ENCODE measurements at regions not wholly inside any gene's neighbourhood (a gene's known extent, or its start where the extent isn't known, plus 50 kb on each side); places are given as distances from the start of the nearest gene placed in this dataset.

DNA sequence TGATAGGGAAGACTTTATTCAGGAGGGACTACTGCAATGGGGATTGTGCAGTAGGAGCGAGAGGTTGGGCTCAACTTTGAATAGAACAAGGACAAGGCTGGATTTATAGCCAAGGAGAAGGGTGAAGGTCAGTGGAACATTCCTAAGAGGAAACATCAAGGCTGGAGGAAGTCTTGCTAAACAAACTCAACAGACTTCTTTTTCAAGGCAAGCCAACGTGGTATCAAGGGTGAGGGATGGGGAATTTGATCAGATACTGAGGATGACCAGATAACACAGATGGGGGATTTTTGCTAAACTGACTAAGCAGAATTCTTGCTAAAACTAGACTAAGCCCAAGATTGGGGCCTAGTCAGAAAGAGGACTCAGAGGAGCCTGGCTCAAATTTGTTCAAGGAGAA is 107.3 kb downstream of the DUSP10 start:
- Histone ChIP-seq H3K27ac (ENCODE audit: low read depth, low read length) (no peak overlapping the region), H3K9ac (ENCODE audit: low read length) (no peak overlapping the region), H3K79me2 (ENCODE audit: insufficient read depth, low read length) (no peaks in the 10 kb centered on the region), H3K27me3 (ENCODE audit: insufficient read depth, low read length) (no peaks in the 10 kb centered on the region), H3K4me1 (ENCODE audit: insufficient read depth, low read length) (no peaks in the 10 kb centered on the region), H3K4me3 (ENCODE audit: insufficient read depth, low read depth, low read length) (no peak overlapping the region), H4K20me1 (ENCODE audit: insufficient read depth, low read length) (no peaks in the 10 kb centered on the region), H3K9me3 (ENCODE audit: insufficient read depth, low read depth, low read length) (no peaks in the 10 kb centered on the region), H2AFZ (ENCODE audit: low read depth, low read length) (no peak overlapping the region), H3K4me2 (ENCODE audit: low read length) (no peak overlapping the region), H3K36me3 (ENCODE audit: insufficient read depth, low read length) (no peaks in the 10 kb centered on the region)
- Mint-ChIP-seq H3K36me3 (ENCODE audit: low read depth, unreplicated experiment) (no peaks in the 10 kb centered on the region), H3K27me3 (ENCODE audit: low read depth, unreplicated experiment) (peaks cover 4% of the 10 kb centered on the region), H3K9me3 (ENCODE audit: unreplicated experiment) (no peaks in the 10 kb centered on the region), H3K4me3 (ENCODE audit: unreplicated experiment) (no peak overlapping the region), H3K27ac (ENCODE audit: unreplicated experiment) (no peak overlapping the region), H3K4me1 (ENCODE audit: low read depth, unreplicated experiment) (peaks cover 3% of the 10 kb centered on the region)
- TF ChIP-seq, protein P1, sequence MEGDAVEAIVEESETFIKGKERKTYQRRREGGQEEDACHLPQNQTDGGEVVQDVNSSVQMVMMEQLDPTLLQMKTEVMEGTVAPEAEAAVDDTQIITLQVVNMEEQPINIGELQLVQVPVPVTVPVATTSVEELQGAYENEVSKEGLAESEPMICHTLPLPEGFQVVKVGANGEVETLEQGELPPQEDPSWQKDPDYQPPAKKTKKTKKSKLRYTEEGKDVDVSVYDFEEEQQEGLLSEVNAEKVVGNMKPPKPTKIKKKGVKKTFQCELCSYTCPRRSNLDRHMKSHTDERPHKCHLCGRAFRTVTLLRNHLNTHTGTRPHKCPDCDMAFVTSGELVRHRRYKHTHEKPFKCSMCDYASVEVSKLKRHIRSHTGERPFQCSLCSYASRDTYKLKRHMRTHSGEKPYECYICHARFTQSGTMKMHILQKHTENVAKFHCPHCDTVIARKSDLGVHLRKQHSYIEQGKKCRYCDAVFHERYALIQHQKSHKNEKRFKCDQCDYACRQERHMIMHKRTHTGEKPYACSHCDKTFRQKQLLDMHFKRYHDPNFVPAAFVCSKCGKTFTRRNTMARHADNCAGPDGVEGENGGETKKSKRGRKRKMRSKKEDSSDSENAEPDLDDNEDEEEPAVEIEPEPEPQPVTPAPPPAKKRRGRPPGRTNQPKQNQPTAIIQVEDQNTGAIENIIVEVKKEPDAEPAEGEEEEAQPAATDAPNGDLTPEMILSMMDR (IDR thresholded peaks at IDR 0.05; ENCODE audit: insufficient read depth, low read depth, low read length), result no peak
- TF ChIP-seq EZH2 (IDR thresholded peaks at IDR 0.05; ENCODE audit: insufficient read depth, low read length), result no peak
- FAIRE-seq (no peak), DNase-seq (ENCODE audit: low read depth) (no peak)

DNA sequence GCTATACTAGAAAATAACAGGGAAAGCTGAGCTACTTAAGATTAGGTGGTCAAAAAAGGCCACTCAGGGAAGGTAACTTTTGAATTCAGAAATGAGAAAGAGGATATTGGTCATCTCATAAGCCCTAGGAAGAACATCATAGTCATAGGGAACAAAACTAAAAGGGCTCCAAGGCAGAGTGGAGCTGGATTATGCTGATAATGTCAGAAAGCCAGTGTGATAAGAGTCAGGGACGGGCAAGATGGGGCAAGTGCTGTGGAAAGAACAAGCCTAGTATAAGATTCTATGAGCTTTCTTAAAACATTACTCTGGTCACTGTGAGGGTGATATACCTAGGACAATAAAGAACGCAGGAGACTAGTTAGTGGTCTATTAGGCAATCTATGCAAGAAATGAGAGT is 106.6 kb downstream of the DUSP10 start:
- no peak overlapping the region for H3K4me2 ChIP-seq (ENCODE audit: low read length)
- Mint-ChIP-seq H3K9me3 (ENCODE audit: unreplicated experiment) (no peaks in the 10 kb centered on the region), H3K4me3 (ENCODE audit: unreplicated experiment) (no peak overlapping the region), H3K36me3 (ENCODE audit: low read depth, unreplicated experiment) (no peaks in the 10 kb centered on the region), H3K27ac (ENCODE audit: unreplicated experiment) (peak overlapping the region; percentile 43), H3K4me1 (ENCODE audit: low read depth, unreplicated experiment) (peaks cover 3% of the 10 kb centered on the region), H3K27me3 (ENCODE audit: low read depth, unreplicated experiment) (peaks cover 4% of the 10 kb centered on the region)
- H3K36me3 ChIP-seq (ENCODE audit: insufficient read depth, low read length), result no peaks in the 10 kb centered on the region
- TF ChIP-seq, protein P1 (IDR thresholded peaks at IDR 0.05; ENCODE audit: insufficient read depth, low read depth, low read length), result no peak
- TF ChIP-seq EZH2 (IDR thresholded peaks at IDR 0.05; ENCODE audit: insufficient read depth, low read length), result no peak
- DNase-seq (ENCODE audit: low read depth) (no peak), FAIRE-seq (no peak)
- no peak overlapping the region for H2AFZ ChIP-seq (ENCODE audit: low read depth, low read length)
- no peaks in the 10 kb centered on the region for H3K79me2 ChIP-seq (ENCODE audit: insufficient read depth, low read length)
- H3K27ac ChIP-seq (ENCODE audit: low read depth, low read length), result no peak overlapping the region
- H3K27me3 ChIP-seq (ENCODE audit: insufficient read depth, low read length), result no peaks in the 10 kb centered on the region
- no peak overlapping the region for H3K9ac ChIP-seq (ENCODE audit: low read length)
- no peak overlapping the region for H3K4me3 ChIP-seq (ENCODE audit: insufficient read depth, low read depth, low read length)
- no peaks in the 10 kb centered on the region for H3K4me1 ChIP-seq (ENCODE audit: insufficient read depth, low read length)
- no peaks in the 10 kb centered on the region for H4K20me1 ChIP-seq (ENCODE audit: insufficient read depth, low read length)
- H3K9me3 ChIP-seq (ENCODE audit: insufficient read depth, low read depth, low read length), result no peaks in the 10 kb centered on the region

DNA sequence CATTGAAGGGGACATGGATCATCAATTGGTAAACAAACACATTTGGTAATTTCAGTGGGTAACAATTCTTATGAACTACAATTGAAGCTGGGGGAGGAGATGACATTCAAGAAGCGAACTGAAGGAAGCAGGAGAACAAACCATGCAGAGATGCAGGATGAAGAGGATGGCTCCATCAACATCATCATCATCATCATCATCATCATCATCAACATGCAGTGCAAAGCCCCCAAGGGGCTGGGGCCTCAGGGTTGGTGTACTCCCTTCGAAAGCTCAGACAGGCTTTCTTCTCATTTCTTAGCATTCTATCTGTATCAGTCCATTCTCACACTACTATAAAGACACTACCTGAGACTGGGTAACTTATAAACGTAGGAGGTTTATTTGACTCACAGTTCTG is 105.8 kb downstream of the DUSP10 start:
- Mint-ChIP-seq H3K4me3 (ENCODE audit: unreplicated experiment) (no peak overlapping the region), H3K27ac (ENCODE audit: unreplicated experiment) (no peak overlapping the region), H3K27me3 (ENCODE audit: low read depth, unreplicated experiment) (peaks cover 4% of the 10 kb centered on the region), H3K9me3 (ENCODE audit: unreplicated experiment) (no peaks in the 10 kb centered on the region), H3K4me1 (ENCODE audit: low read depth, unreplicated experiment) (peaks cover 3% of the 10 kb centered on the region), H3K36me3 (ENCODE audit: low read depth, unreplicated experiment) (no peaks in the 10 kb centered on the region)
- no peak for DNase-seq (ENCODE audit: low read depth)
- no peaks in the 10 kb centered on the region for H4K20me1 ChIP-seq (ENCODE audit: insufficient read depth, low read length)
- no peak overlapping the region for H3K27ac ChIP-seq (ENCODE audit: low read depth, low read length)
- no peaks in the 10 kb centered on the region for H3K36me3 ChIP-seq (ENCODE audit: insufficient read depth, low read length)
- TF ChIP-seq EZH2 (IDR thresholded peaks at IDR 0.05; ENCODE audit: insufficient read depth, low read length), result no peak
- no peak overlapping the region for H3K4me3 ChIP-seq (ENCODE audit: insufficient read depth, low read depth, low read length)
- H2AFZ ChIP-seq (ENCODE audit: low read depth, low read length), result no peak overlapping the region
- no peaks in the 10 kb centered on the region for H3K4me1 ChIP-seq (ENCODE audit: insufficient read depth, low read length)
- no peaks in the 10 kb centered on the region for H3K27me3 ChIP-seq (ENCODE audit: insufficient read depth, low read length)
- H3K79me2 ChIP-seq (ENCODE audit: insufficient read depth, low read length), result no peaks in the 10 kb centered on the region
- no peak for FAIRE-seq
- H3K9ac ChIP-seq (ENCODE audit: low read length), result no peak overlapping the region
- no peaks in the 10 kb centered on the region for H3K9me3 ChIP-seq (ENCODE audit: insufficient read depth, low read depth, low read length)
- no peak overlapping the region for H3K4me2 ChIP-seq (ENCODE audit: low read length)

Data from astrocyte (in vitro differentiated cells and primary cell).